A673 (cell line): ENCODE measurements at regions not wholly inside any gene's neighbourhood (a gene's known extent, or its start where the extent isn't known, plus 50 kb on each side); places are given as distances from the start of the nearest gene placed in this dataset.

Experiments used
- BruUV-seq: library from RNA; stranded (reverse); fragments of 400-500 nt; replicated peaks from 2 replicates; lab custom pipeline; 2021; lab: Mats Ljungman, UMichigan
- CTCF ChIA-PET: fragments of 300-600 bp; sonication (Branson Sonifier 250); formaldehyde crosslinking; loops from one replicate; lab custom pipeline; 2022; ENCODE audit warnings: antibody characterized with exemption; lab: Charles Lee
- POLR2A ChIA-PET: fragments of 300-600 bp; sonication (Branson Sonifier 250); formaldehyde crosslinking; loops from one replicate; lab custom pipeline; 2022; ENCODE audit warnings: antibody characterized with exemption; ENCODE audit not compliant: low non-redundant PET; lab: Charles Lee
- DNase-seq: peaks from one replicate; pipeline ENCODE4 v3.0.0-alpha.2; 2015; ENCODE audit warnings: low spot score
- H3K27ac ChIP-seq: fragments of 200-600 bp; sonication (generic); 2 replicates; pipeline ENCODE4 v1.5.1; 2016; ENCODE audit warnings: mixed run types, low read depth, mild to moderate bottlenecking, mixed read lengths, antibody characterized with exemption, low read length; ENCODE audit not compliant: poor library complexity, severe bottlenecking
- H3K27me3 ChIP-seq: fragments of 200-600 bp; sonication (generic); replicated peaks from 2 replicates; pipeline ENCODE4 v1.6.1; 2017; ENCODE audit warnings: mixed run types, low read depth, mild to moderate bottlenecking, mixed read lengths, antibody characterized with exemption, low read length; ENCODE audit not compliant: insufficient read depth, poor library complexity
- H3K36me3 ChIP-seq: fragments of 200-600 bp; sonication (generic); 2 replicates; pipeline ENCODE4 v1.6.1; 2016; ENCODE audit warnings: mixed run types, mild to moderate bottlenecking, mixed read lengths, antibody characterized with exemption, low read length; ENCODE audit not compliant: insufficient read depth, poor library complexity, severe bottlenecking
- H3K4me1 ChIP-seq: fragments of 200-600 bp; sonication (generic); 2 replicates; pipeline ENCODE4 v1.6.1; 2017; ENCODE audit warnings: mixed run types, mild to moderate bottlenecking, mixed read lengths, antibody characterized with exemption, low read length; ENCODE audit not compliant: insufficient read depth, poor library complexity, severe bottlenecking
- H3K4me3 ChIP-seq: fragments of 200-600 bp; sonication (generic); 2 replicates; pipeline ENCODE4 v1.5.1; 2016; ENCODE audit warnings: low read depth, mixed run types, mild to moderate bottlenecking, mixed read lengths, low read length; ENCODE audit not compliant: poor library complexity, severe bottlenecking
- H3K9me3 ChIP-seq: fragments of 200-600 bp; sonication (generic); 2 replicates; pipeline ENCODE4 v1.6.1; 2016; ENCODE audit warnings: mixed run types, low read depth, mild to moderate bottlenecking, mixed read lengths, antibody characterized with exemption, low read length; ENCODE audit not compliant: poor library complexity, severe bottlenecking
- CTCF ChIP-seq: fragments of 300-800, 200-600 bp; sonication (generic); conservative IDR thresholded peaks from 2 replicates; pipeline ENCODE4 v1.5.1; 2017; ENCODE audit warnings: low read depth, mild to moderate bottlenecking, antibody characterized with exemption, low read length, moderate library complexity, mixed read lengths
- EZH2 ChIP-seq: fragments of 200-600 bp; sonication (generic); IDR thresholded peaks from 2 replicates; pipeline ENCODE4 v1.6.1; 2017; ENCODE audit warnings: borderline replicate concordance, low read depth, mild to moderate bottlenecking, mixed read lengths, antibody characterized with exemption, low read length; ENCODE audit not compliant: poor library complexity, severe bottlenecking
- intact Hi-C: fragments of 100-400 bp; cut with micrococcal nuclease; formaldehyde crosslinking; loops from one replicate; pipeline ENCODE4 v1.10.0; 2022; ENCODE audit not compliant: unreplicated experiment

GRCh38 chr2:16591370-16591933 lies 74.2 kb downstream of the CYRIA start:
- Histone ChIP-seq H3K4me1 (peaks cover 12% of the 10 kb centered on the region), H3K36me3 (peaks cover 21% of the 10 kb centered on the region), H3K9me3 (no peaks in the 10 kb centered on the region), H3K27me3 (no peaks in the 10 kb centered on the region), H3K4me3 (no peak overlapping the region), H3K27ac (no peak overlapping the region)
- ChIA-PET POLR2A (no interaction called here), CTCF (no interaction called here)
- BruUV-seq, result no TSS peak
- DNase-seq, result no peak
- TF ChIP-seq EZH2 (no peak), CTCF (no peak)
- intact Hi-C loops, result no loop called here

DNA sequence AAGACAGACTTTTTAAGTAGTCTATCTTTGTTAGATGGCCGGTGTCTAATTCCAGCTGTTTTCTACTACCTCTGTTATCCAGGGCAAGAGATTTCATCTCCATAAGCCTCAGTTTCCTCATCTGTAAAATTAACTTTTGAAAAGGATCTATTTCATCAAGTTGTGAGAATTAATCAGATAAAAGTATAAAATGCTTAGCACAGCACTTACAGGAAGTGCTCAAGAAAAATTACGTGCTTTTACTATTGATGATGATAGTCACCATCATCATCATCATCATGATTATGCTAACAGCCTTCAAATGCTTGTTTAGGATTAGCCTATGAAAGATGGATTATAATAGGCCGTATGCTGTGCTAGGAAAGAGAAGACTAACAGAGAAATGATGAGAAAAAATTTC lies 76.2 kb downstream of the CYRIA start:
- peaks cover 12% of the 10 kb centered on the region for H3K4me1 ChIP-seq
- H3K27ac ChIP-seq, result no peak overlapping the region
- peaks cover 34% of the 10 kb centered on the region for H3K36me3 ChIP-seq
- H3K4me3 ChIP-seq, result no peak overlapping the region
- intact Hi-C loops, result no loop called here
- no peaks in the 10 kb centered on the region for H3K9me3 ChIP-seq
- H3K27me3 ChIP-seq, result no peaks in the 10 kb centered on the region
- no peak for DNase-seq
- no TSS peak for BruUV-seq
- TF ChIP-seq EZH2 (no peak), CTCF (no peak)
- POLR2A ChIA-PET, result no interaction called here
- CTCF ChIA-PET, result no interaction called here

DNA sequence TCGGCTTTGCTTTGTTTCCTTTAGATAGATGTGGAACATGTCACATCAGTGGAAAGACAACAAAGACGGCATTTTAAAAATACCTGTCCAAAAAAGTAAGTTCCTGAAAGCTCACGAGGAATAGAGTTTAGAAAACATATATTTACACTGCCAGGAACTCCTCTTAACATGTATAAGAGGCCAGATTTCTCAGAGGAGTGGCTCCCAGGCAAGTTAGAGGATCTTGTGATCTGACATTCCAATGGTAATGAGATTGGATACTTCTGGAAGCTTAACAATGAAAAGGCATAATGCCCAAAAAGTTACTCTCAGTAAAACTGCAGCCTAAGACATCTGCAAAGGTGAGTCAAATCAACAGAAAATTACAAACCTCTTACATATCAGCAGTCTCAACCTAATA lies 77.1 kb downstream of the CYRIA start:
- TF ChIP-seq CTCF (no peak), EZH2 (no peak)
- intact Hi-C loops, result no loop called here
- CTCF ChIA-PET, result no interaction called here
- no TSS peak for BruUV-seq
- H3K27me3 ChIP-seq, result no peaks in the 10 kb centered on the region
- POLR2A ChIA-PET, result no interaction called here
- H3K4me1 ChIP-seq, result peaks cover 12% of the 10 kb centered on the region
- no peak for DNase-seq
- no peak overlapping the region for H3K4me3 ChIP-seq
- peaks cover 39% of the 10 kb centered on the region for H3K36me3 ChIP-seq
- no peak overlapping the region for H3K27ac ChIP-seq
- H3K9me3 ChIP-seq, result no peaks in the 10 kb centered on the region
